Peyer's patch (tissue), 4 donors: ENCODE measurements at regions not wholly inside any gene's neighbourhood (a gene's known extent, or its start where the extent isn't known, plus 50 kb on each side); places are given as distances from the start of the nearest gene placed in this dataset.

Experiments
- CTCF ChIP-seq, 6 experiments: fragments of 450-650 bp in 4 of 6; fragments of 200-600 bp in 2 of 6; sonication (generic) in 1 of 6; IDR thresholded peaks; one replicate each; pipeline ENCODE4 v1.5.1; 2017 to 2019; ENCODE audit warnings: antibody characterized with exemption in 6 of 6, mild to moderate bottlenecking in 3 of 6, moderate library complexity in 1 of 6
- POLR2A ChIP-seq, 2 donors: fragments of 450-650 bp; IDR thresholded peaks; one replicate each; pipeline ENCODE4 v1.5.1; 2017; ENCODE audit warnings: antibody characterized with exemption in 2 of 2, mild to moderate bottlenecking in 2 of 2, moderate library complexity in 2 of 2

DNA sequence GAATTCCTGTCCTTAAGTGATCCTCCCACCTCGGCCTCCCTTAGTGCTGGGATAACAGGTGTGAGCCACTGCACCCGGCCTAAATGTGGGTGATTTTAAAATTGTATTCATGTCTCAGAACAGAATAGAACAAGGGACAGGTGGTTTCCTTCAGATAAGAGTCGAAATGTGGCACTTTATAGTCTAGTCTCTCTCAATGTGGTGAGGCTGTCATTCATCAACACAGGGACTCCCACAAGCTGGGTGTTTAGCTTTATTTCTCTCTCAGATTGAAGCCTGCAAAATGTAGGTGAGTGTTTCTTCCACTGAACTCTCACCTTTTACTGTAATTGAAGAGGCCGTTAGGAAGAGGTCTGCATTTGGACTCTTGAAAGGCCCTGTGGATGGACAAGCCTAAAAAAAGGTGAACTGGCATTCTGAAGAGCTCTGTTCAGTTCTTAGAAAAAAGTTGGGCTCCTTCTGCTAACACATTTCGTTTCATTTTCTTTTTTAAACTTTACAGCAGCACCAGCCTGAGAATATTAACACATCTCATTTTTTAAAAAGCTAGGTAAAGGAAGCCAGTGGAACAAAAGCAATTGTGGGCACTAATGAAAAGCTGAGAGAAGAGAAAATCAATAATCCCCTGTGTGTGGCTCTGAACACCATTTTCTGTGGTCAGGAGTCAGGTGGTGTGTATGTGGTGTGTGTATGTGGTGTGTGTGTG is 126.2 kb upstream of the SLC28A3 start:
- TF ChIP-seq CTCF (IDR thresholded peaks at IDR 0.05) (no peak), POLR2A (IDR thresholded peaks at IDR 0.05) (no peak)
